ENCODE measurements at regions not wholly inside any gene's neighbourhood (a gene's known extent, or its start where the extent isn't known, plus 50 kb on each side); places are given as distances from the start of the nearest gene placed in this dataset.

DNA sequence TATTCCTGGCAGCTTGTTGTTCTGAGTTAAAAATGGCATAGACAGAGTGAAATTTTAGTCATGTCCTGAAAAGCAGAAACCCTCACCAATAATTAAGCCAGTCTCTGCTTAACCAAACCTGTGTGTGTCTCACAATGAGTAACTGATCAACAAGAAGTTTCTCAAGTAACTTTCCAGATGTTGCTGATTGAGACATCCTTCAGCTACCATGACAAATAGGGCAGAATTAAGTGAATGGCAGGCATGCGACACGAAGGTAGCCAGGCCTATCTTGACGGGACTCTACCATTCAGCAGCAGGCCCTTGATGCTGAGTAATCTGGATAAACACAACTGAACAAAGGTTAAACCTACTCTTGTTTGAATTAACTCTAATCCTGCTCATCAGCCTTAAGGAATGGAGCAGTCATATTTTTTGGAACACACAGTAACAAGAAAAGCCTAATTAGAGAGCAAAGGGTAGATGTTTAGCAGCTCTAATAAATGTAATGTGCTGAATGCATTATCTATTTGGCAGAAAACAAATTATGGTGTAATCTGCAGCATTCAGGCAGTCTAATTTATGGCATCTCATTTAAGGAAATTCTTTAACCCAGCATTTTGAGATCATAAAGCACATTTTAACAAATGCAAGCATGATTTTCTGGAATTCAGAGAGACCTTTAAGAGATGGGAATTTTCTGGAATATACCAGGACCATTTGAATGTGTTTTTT, 159.5 kb upstream of the EPHA4 start:
- TF ChIP-seq CEBPB (IDR thresholded peaks at IDR 0.05; ENCODE audit: low read depth, low read length): no peak
- no peak for TF ChIP-seq CTCF (conservative IDR thresholded peaks at IDR 0.05; ENCODE audit: low read depth, low read length)
- TF ChIP-seq RCOR1 (IDR thresholded peaks at IDR 0.05; ENCODE audit: insufficient replicate concordance, low read length): no peak
- TF ChIP-seq MAFK (IDR thresholded peaks at IDR 0.05; ENCODE audit: low read depth, low read length): no peak
- no peak for TF ChIP-seq POLR2A (IDR thresholded peaks at IDR 0.05; ENCODE audit: low read depth, low read length)
- no peak for TF ChIP-seq FOS (IDR thresholded peaks at IDR 0.05; ENCODE audit: low read depth, low read length)
- no peak for TF ChIP-seq SMC3 (IDR thresholded peaks at IDR 0.05; ENCODE audit: low read depth, low read length)
- TF ChIP-seq MXI1 (IDR thresholded peaks at IDR 0.05; ENCODE audit: borderline replicate concordance, low read depth, low read length): no peak
- TF ChIP-seq MAZ (IDR thresholded peaks at IDR 0.05; ENCODE audit: borderline replicate concordance, low read depth, low read length): no peak
- no peak for TF ChIP-seq USF2 (IDR thresholded peaks at IDR 0.05; ENCODE audit: low read depth, low read length)
- no peak for TF ChIP-seq ELK1 (IDR thresholded peaks at IDR 0.05; ENCODE audit: borderline replicate concordance, low read depth, low read length)
- TF ChIP-seq RFX5 (IDR thresholded peaks at IDR 0.05; ENCODE audit: low read depth, low read length): no peak
- TF ChIP-seq CHD1 (IDR thresholded peaks at IDR 0.05; ENCODE audit: low read depth, low read length): no peak
